B cell (primary cell): ENCODE measurements at regions not wholly inside any gene's neighbourhood (a gene's known extent, or its start where the extent isn't known, plus 50 kb on each side); places are given as distances from the start of the nearest gene placed in this dataset.
"Not testable (repeated sequence)": the region's sequence is repeated elsewhere in the genome, so short reads cannot be mapped to it uniquely, and the experiment has no call there.

Source experiments
- EZH2 ChIP-seq: IDR thresholded peaks from 2 replicates; pipeline ENCODE4 v1.6.1; 2012; ENCODE audit warnings: borderline replicate concordance, low read depth, mild to moderate bottlenecking, moderate library complexity, low read length; ENCODE audit not compliant: insufficient read depth, poor library complexity, severe bottlenecking
- TF ChIP-seq, protein P1 (sequence below): fragments of 200-600 bp; IDR thresholded peaks from one replicate; pipeline ENCODE4 v1.8.0; 2022; ENCODE audit warnings: antibody characterized with exemption, mild to moderate bottlenecking

DNA sequence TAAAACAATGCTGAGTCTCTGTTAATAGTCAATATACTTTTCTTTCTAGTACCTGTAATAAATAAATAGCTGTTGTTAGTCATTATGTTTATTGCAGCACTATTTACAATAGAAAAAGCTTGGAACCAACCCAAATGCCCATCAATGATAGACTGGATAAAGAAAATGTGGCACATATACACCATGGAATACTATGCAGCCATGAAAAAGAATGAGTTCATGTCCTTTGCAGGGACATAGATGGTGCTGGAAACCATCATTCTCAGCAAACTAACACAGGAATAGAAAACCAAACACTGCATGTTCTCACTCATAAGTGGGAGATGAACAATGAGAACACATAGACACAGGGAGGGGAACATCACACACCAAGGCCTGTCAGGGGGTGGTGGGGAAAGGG is 1341.9 kb upstream of the PCDH7 start:
- TF ChIP-seq EZH2: not testable (repeated sequence)
- TF ChIP-seq, protein P1, sequence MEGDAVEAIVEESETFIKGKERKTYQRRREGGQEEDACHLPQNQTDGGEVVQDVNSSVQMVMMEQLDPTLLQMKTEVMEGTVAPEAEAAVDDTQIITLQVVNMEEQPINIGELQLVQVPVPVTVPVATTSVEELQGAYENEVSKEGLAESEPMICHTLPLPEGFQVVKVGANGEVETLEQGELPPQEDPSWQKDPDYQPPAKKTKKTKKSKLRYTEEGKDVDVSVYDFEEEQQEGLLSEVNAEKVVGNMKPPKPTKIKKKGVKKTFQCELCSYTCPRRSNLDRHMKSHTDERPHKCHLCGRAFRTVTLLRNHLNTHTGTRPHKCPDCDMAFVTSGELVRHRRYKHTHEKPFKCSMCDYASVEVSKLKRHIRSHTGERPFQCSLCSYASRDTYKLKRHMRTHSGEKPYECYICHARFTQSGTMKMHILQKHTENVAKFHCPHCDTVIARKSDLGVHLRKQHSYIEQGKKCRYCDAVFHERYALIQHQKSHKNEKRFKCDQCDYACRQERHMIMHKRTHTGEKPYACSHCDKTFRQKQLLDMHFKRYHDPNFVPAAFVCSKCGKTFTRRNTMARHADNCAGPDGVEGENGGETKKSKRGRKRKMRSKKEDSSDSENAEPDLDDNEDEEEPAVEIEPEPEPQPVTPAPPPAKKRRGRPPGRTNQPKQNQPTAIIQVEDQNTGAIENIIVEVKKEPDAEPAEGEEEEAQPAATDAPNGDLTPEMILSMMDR: not testable (repeated sequence)
